ENCODE measurements at regions not wholly inside any gene's neighbourhood (a gene's known extent, or its start where the extent isn't known, plus 50 kb on each side); places are given as distances from the start of the nearest gene placed in this dataset.

DNA sequence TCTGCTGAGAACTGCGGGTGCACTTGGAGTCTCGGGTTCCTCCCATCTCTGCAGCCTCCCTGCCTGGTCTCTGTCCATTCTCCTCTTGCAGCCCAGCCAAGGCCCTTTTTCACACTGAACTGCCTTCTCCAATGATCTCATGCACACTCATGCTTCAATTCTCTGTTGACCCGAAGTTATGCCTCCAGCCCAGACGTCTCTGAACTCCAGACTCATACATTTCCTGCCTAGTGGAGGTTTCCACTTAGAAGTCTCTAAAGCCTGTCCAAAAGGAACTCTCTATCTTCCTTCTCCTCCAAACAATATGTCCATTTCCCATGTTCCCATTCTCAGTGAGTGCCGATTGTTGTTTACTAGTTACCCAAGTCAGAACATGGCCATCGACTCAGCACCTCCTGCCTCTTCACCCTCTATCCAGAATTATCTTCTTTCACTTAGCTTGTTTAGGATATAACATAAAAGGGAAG, 155.2 kb downstream of the IRS1 start:
- Histone ChIP-seq H3K27ac (ENCODE audit: low read length, poor library complexity, severe bottlenecking) (peak overlapping the region; percentile 53), H2BK15ac (ENCODE audit: low read depth, poor library complexity, severe bottlenecking) (no peak overlapping the region), H2AFZ (ENCODE audit: low read depth, low read length) (no peak overlapping the region), H3K27me3 (ENCODE audit: control insufficient read depth in 1 of 2, insufficient read depth in 1 of 2, low read length in 2 of 2) (no peaks in the 10 kb centered on the region), H2AK5ac (ENCODE audit: low read length, severe bottlenecking) (no peak overlapping the region), H4K8ac (ENCODE audit: low read length) (peak overlapping the region; percentile 63), H3K9ac (ENCODE audit: low read length) (peak overlapping the region; percentile 69), H3K14ac (ENCODE audit: low read length in 2 of 2) (no peak overlapping the region), H3K4me2 (ENCODE audit: low read length, poor library complexity, severe bottlenecking) (no peak overlapping the region), H3K79me1 (replicated peaks; ENCODE audit: low read length, poor library complexity, severe bottlenecking) (no peaks in the 10 kb centered on the region), H3K36me3 (ENCODE audit: control insufficient read depth in 1 of 2, insufficient read depth in 2 of 2, low read depth in 1 of 2, low read length in 2 of 2) (no peaks in the 10 kb centered on the region), H2BK5ac (ENCODE audit: low read depth, low read length, poor library complexity, severe bottlenecking) (no peak overlapping the region), H2BK12ac (ENCODE audit: low read length in 2 of 2) (peak overlapping the region in 1 of 2 experiments; percentile 46), H3K4ac (ENCODE audit: low read depth in 1 of 2, low read length in 2 of 2) (no peak overlapping the region), H3K9me3 (ENCODE audit: control insufficient read depth, low read length) (peaks cover 15% of the 10 kb centered on the region), H3K18ac (ENCODE audit: low read depth in 1 of 2, low read length in 2 of 2) (peak overlapping the region; percentile 34 to 49), H4K91ac (ENCODE audit: low read length) (no peak overlapping the region), H3K4me3 (ENCODE audit: insufficient read depth in 1 of 2, low read depth in 1 of 2, low read length in 2 of 2) (peak overlapping the region in 1 of 2 experiments; percentile 49), H3K23ac (ENCODE audit: low read length in 2 of 2) (no peak overlapping the region), H2BK120ac (ENCODE audit: low read depth, low read length) (peak overlapping the region; percentile 9), H3K4me1 (ENCODE audit: control insufficient read depth, insufficient read depth, low read depth, low read length) (peaks cover 7% of the 10 kb centered on the region)
- WGBS = 21% methylated on average over 5 of the region's 6 CpGs
- DNase-seq = peak; percentile 91

GRCh38 chr2:226643946-226644282, 155.7 kb downstream of the IRS1 start:
- Histone ChIP-seq H3K9me3 (ENCODE audit: control insufficient read depth, low read length) (peaks cover 10% of the 10 kb centered on the region), H4K8ac (ENCODE audit: low read length) (peak overlapping the region; percentile 78), H2BK12ac (ENCODE audit: low read length in 2 of 2) (peak overlapping the region; percentile 61 to 96), H2AFZ (ENCODE audit: low read depth, low read length) (no peak overlapping the region), H3K18ac (ENCODE audit: low read depth in 1 of 2, low read length in 2 of 2) (peak overlapping the region; percentile 44 to 60), H3K9ac (ENCODE audit: low read length) (peak overlapping the region; percentile 69), H3K4ac (ENCODE audit: low read depth in 1 of 2, low read length in 2 of 2) (peak overlapping the region in 1 of 2 experiments; percentile 35), H3K27ac (ENCODE audit: low read length, poor library complexity, severe bottlenecking) (no peak overlapping the region), H3K27me3 (ENCODE audit: control insufficient read depth in 1 of 2, insufficient read depth in 1 of 2, low read length in 2 of 2) (no peaks in the 10 kb centered on the region), H3K79me1 (replicated peaks; ENCODE audit: low read length, poor library complexity, severe bottlenecking) (no peaks in the 10 kb centered on the region), H2AK5ac (ENCODE audit: low read length, severe bottlenecking) (no peak overlapping the region), H3K4me1 (ENCODE audit: control insufficient read depth, insufficient read depth, low read depth, low read length) (peaks cover 7% of the 10 kb centered on the region), H3K23ac (ENCODE audit: low read length in 2 of 2) (no peak overlapping the region), H3K36me3 (ENCODE audit: control insufficient read depth in 1 of 2, insufficient read depth in 2 of 2, low read depth in 1 of 2, low read length in 2 of 2) (no peaks in the 10 kb centered on the region), H3K14ac (ENCODE audit: low read length in 2 of 2) (peak overlapping the region in 1 of 2 experiments; percentile 9), H2BK15ac (ENCODE audit: low read depth, poor library complexity, severe bottlenecking) (no peak overlapping the region), H4K91ac (ENCODE audit: low read length) (peak overlapping the region; percentile 87), H2BK120ac (ENCODE audit: low read depth, low read length) (peak overlapping the region; percentile 27), H3K4me2 (ENCODE audit: low read length, poor library complexity, severe bottlenecking) (no peak overlapping the region), H2BK5ac (ENCODE audit: low read depth, low read length, poor library complexity, severe bottlenecking) (no peak overlapping the region), H3K4me3 (ENCODE audit: insufficient read depth in 1 of 2, low read depth in 1 of 2, low read length in 2 of 2) (peak overlapping the region in 1 of 2 experiments; percentile 8)
- WGBS = 64% methylated on average over 3 of the region's 5 CpGs
- DNase-seq = peak; percentile 40

DNA sequence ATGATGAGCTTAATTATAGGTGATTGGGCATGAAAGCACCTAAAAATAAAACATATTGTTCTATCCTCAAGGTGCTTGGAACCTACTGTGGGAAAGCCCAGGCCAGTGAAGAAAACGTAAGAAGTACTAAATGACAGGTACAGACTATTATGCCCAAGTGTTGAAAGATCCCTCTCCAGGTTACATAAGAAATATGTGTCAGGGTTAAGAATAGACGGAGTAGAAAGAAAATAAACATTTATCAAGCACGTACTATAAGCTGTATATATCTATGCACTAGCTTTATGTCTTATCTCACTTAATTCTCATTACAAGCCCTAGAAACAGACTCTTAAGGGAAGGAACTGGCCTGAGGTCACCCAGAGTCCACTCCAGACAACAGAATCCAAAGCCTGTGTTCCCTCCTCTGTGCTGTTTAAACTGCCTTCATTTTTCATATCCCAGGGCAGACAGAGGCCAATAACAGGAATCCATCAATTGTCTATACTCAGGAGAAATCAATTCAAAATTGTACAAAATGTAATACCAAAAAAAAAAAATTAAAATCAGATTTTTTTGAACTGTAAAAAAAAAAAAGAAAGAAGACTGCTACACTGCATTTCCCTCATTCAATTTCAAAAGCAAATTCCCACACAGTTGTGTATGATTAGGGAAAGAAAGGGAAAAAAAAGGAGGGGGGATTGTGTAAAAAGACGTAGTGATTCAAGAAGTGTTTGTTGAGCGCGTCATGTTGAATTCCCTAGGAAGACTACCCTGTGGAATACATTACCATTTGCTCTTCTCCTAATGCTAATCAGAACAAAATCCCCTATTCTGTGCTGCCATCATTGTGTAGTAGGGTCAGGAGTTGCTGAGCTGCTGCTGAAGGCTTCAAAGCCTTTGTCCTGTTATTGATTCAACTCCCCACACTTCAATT, 156.3 kb downstream of the IRS1 start:
- H2AK5ac ChIP-seq (ENCODE audit: low read length, severe bottlenecking) = no peak overlapping the region
- H3K14ac ChIP-seq (ENCODE audit: low read length in 2 of 2) = peak overlapping the region in 1 of 2 experiments; percentile 9
- H3K27me3 ChIP-seq (ENCODE audit: control insufficient read depth in 1 of 2, insufficient read depth in 1 of 2, low read length in 2 of 2) = no peaks in the 10 kb centered on the region
- no peak overlapping the region for H2BK5ac ChIP-seq (ENCODE audit: low read depth, low read length, poor library complexity, severe bottlenecking)
- peak overlapping the region; percentile 61 to 96 for H2BK12ac ChIP-seq (ENCODE audit: low read length in 2 of 2)
- H3K36me3 ChIP-seq (ENCODE audit: control insufficient read depth in 1 of 2, insufficient read depth in 2 of 2, low read depth in 1 of 2, low read length in 2 of 2) = no peaks in the 10 kb centered on the region
- DNase-seq = peak; percentile 44
- peak overlapping the region; percentile 69 for H3K9ac ChIP-seq (ENCODE audit: low read length)
- WGBS = 66% methylated on average over 2 of the region's 6 CpGs
- no peak overlapping the region for H2AFZ ChIP-seq (ENCODE audit: low read depth, low read length)
- peak overlapping the region; percentile 44 to 60 for H3K18ac ChIP-seq (ENCODE audit: low read depth in 1 of 2, low read length in 2 of 2)
- peaks cover 9% of the 10 kb centered on the region for H3K9me3 ChIP-seq (ENCODE audit: control insufficient read depth, low read length)
- H3K4ac ChIP-seq (ENCODE audit: low read depth in 1 of 2, low read length in 2 of 2) = peak overlapping the region in 1 of 2 experiments; percentile 35
- H4K8ac ChIP-seq (ENCODE audit: low read length) = peak overlapping the region; percentile 78
- H3K27ac ChIP-seq (ENCODE audit: low read length, poor library complexity, severe bottlenecking) = no peak overlapping the region
- no peak overlapping the region for H2BK15ac ChIP-seq (ENCODE audit: low read depth, poor library complexity, severe bottlenecking)
- no peak overlapping the region for H3K4me2 ChIP-seq (ENCODE audit: low read length, poor library complexity, severe bottlenecking)
- peak overlapping the region; percentile 87 for H4K91ac ChIP-seq (ENCODE audit: low read length)
- peaks cover 7% of the 10 kb centered on the region for H3K4me1 ChIP-seq (ENCODE audit: control insufficient read depth, insufficient read depth, low read depth, low read length)
- H3K79me1 ChIP-seq (replicated peaks; ENCODE audit: low read length, poor library complexity, severe bottlenecking) = no peaks in the 10 kb centered on the region
- no peak overlapping the region for H3K23ac ChIP-seq (ENCODE audit: low read length in 2 of 2)
- peak overlapping the region in 1 of 2 experiments; percentile 8 for H3K4me3 ChIP-seq (ENCODE audit: insufficient read depth in 1 of 2, low read depth in 1 of 2, low read length in 2 of 2)
- peak overlapping the region; percentile 27 for H2BK120ac ChIP-seq (ENCODE audit: low read depth, low read length)

DNA sequence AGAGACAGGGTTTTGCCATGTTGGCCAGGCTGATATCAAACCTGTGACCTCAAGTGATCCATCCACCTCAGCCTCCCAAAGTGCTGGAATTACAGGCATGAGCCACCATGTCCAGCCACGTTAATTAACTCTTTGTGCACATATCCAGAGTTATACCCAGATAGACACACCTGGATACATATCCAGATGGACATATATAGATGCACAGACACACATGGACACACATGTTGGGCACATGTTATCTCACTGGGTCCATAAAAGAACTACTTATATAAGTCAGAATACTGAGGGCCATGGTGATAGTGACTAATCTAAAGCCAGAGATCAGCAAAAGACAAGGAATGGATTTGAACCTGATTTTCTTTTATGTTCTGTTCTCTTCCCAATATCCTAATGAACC, 158.6 kb downstream of the IRS1 start:
- no peak overlapping the region for H3K18ac ChIP-seq (ENCODE audit: low read depth in 1 of 2, low read length in 2 of 2)
- H3K23ac ChIP-seq (ENCODE audit: low read length in 2 of 2) = no peak overlapping the region
- H2BK5ac ChIP-seq (ENCODE audit: low read depth, low read length, poor library complexity, severe bottlenecking) = no peak overlapping the region
- H4K8ac ChIP-seq (ENCODE audit: low read length) = no peak overlapping the region
- H3K36me3 ChIP-seq (ENCODE audit: control insufficient read depth in 1 of 2, insufficient read depth in 2 of 2, low read depth in 1 of 2, low read length in 2 of 2) = no peaks in the 10 kb centered on the region
- no peak overlapping the region for H3K4me2 ChIP-seq (ENCODE audit: low read length, poor library complexity, severe bottlenecking)
- no peak overlapping the region for H3K4ac ChIP-seq (ENCODE audit: low read depth in 1 of 2, low read length in 2 of 2)
- H2AK5ac ChIP-seq (ENCODE audit: low read length, severe bottlenecking) = no peak overlapping the region
- no peak overlapping the region for H3K27ac ChIP-seq (ENCODE audit: low read length, poor library complexity, severe bottlenecking)
- no peaks in the 10 kb centered on the region for H3K27me3 ChIP-seq (ENCODE audit: control insufficient read depth in 1 of 2, insufficient read depth in 1 of 2, low read length in 2 of 2)
- H3K4me3 ChIP-seq (ENCODE audit: insufficient read depth in 1 of 2, low read depth in 1 of 2, low read length in 2 of 2) = no peak overlapping the region
- no peak overlapping the region for H3K9ac ChIP-seq (ENCODE audit: low read length)
- no peak overlapping the region for H2BK15ac ChIP-seq (ENCODE audit: low read depth, poor library complexity, severe bottlenecking)
- no peak overlapping the region for H2AFZ ChIP-seq (ENCODE audit: low read depth, low read length)
- 92% methylated on average over 1 of the region's 1 CpG for WGBS
- H3K9me3 ChIP-seq (ENCODE audit: control insufficient read depth, low read length) = peaks cover 9% of the 10 kb centered on the region
- H3K79me1 ChIP-seq (replicated peaks; ENCODE audit: low read length, poor library complexity, severe bottlenecking) = no peaks in the 10 kb centered on the region
- peak overlapping the region in 1 of 2 experiments; percentile 33 for H2BK12ac ChIP-seq (ENCODE audit: low read length in 2 of 2)
- no peak overlapping the region for H4K91ac ChIP-seq (ENCODE audit: low read length)
- DNase-seq = no peak
- H2BK120ac ChIP-seq (ENCODE audit: low read depth, low read length) = no peak overlapping the region
- peaks cover 4% of the 10 kb centered on the region for H3K4me1 ChIP-seq (ENCODE audit: control insufficient read depth, insufficient read depth, low read depth, low read length)
- no peak overlapping the region for H3K14ac ChIP-seq (ENCODE audit: low read length in 2 of 2)

All from mesenchymal stem cell (in vitro differentiated cells and primary cell).